ENCODE measurements at regions not wholly inside any gene's neighbourhood (a gene's known extent, or its start where the extent isn't known, plus 50 kb on each side); places are given as distances from the start of the nearest gene placed in this dataset.

DNA sequence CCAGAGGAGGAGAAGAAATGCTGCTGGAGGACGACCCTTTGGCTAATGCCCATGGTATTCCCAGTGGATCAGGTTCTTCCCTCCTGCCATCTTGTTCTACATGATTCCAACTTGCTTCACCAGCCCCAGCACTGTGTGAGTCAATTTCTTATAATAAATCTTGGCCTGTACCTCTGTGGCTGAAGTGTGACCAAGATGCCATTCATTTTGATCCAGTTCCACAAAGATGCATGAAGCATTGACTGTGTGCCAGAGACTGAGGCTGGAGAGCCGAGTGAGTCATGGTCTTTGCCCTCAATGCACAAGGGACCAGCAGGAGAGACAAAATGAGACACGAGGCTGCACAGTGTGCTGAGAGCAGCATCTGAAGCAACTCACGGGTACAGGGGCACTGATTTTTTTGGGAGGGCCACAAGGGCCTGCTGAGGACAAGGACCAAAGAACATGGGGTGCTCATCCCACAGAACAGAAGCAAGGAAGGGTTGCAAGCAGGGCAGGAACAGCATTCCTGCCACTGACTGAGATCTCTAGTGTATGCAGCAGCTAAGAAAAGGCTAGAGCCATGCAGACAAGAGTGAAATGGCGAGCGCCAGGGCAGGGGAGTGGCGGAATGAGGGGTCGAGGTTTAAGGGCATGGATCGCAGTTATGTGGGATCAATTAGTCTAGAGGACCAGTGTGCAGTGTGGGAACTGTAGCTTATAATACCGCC is 207.0 kb downstream of the THBS2 start (continued):
- no peak for TF ChIP-seq CHD2 (IDR thresholded peaks at IDR 0.05; ENCODE audit: low read length, partially characterized antibody)
- TF ChIP-seq, protein P1, sequence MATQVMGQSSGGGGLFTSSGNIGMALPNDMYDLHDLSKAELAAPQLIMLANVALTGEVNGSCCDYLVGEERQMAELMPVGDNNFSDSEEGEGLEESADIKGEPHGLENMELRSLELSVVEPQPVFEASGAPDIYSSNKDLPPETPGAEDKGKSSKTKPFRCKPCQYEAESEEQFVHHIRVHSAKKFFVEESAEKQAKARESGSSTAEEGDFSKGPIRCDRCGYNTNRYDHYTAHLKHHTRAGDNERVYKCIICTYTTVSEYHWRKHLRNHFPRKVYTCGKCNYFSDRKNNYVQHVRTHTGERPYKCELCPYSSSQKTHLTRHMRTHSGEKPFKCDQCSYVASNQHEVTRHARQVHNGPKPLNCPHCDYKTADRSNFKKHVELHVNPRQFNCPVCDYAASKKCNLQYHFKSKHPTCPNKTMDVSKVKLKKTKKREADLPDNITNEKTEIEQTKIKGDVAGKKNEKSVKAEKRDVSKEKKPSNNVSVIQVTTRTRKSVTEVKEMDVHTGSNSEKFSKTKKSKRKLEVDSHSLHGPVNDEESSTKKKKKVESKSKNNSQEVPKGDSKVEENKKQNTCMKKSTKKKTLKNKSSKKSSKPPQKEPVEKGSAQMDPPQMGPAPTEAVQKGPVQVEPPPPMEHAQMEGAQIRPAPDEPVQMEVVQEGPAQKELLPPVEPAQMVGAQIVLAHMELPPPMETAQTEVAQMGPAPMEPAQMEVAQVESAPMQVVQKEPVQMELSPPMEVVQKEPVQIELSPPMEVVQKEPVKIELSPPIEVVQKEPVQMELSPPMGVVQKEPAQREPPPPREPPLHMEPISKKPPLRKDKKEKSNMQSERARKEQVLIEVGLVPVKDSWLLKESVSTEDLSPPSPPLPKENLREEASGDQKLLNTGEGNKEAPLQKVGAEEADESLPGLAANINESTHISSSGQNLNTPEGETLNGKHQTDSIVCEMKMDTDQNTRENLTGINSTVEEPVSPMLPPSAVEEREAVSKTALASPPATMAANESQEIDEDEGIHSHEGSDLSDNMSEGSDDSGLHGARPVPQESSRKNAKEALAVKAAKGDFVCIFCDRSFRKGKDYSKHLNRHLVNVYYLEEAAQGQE (IDR thresholded peaks at IDR 0.05; ENCODE audit: low read depth, low read length), result no peak
- no peak for TF ChIP-seq ELF1 (IDR thresholded peaks at IDR 0.05)
- TF ChIP-seq GATA2 (CRISPR knock-in tag; IDR thresholded peaks at IDR 0.05), result no peak
- TF ChIP-seq RCOR1 (IDR thresholded peaks at IDR 0.05; ENCODE audit: low read length), result no peak
- TF ChIP-seq TCF12 (IDR thresholded peaks at IDR 0.05), result peak; percentile 42; the same call in 1 of the 2 replicates
- no peak for TF ChIP-seq MXI1 (IDR thresholded peaks at IDR 0.05; ENCODE audit: low read depth, low read length)
- TF ChIP-seq FOXM1 (IDR thresholded peaks at IDR 0.05; ENCODE audit: low read depth), result no peak
- no peak for TF ChIP-seq GABPA (IDR thresholded peaks at IDR 0.05; ENCODE audit: low read depth)
- TF ChIP-seq, protein P2, sequence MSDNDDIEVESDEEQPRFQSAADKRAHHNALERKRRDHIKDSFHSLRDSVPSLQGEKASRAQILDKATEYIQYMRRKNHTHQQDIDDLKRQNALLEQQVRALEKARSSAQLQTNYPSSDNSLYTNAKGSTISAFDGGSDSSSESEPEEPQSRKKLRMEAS (IDR thresholded peaks at IDR 0.05; ENCODE audit: low read depth), result peak; percentile 73; the same call in 1 of the 2 replicates
- TF ChIP-seq, protein P3, sequence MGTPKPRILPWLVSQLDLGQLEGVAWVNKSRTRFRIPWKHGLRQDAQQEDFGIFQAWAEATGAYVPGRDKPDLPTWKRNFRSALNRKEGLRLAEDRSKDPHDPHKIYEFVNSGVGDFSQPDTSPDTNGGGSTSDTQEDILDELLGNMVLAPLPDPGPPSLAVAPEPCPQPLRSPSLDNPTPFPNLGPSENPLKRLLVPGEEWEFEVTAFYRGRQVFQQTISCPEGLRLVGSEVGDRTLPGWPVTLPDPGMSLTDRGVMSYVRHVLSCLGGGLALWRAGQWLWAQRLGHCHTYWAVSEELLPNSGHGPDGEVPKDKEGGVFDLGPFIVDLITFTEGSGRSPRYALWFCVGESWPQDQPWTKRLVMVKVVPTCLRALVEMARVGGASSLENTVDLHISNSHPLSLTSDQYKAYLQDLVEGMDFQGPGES (IDR thresholded peaks at IDR 0.05; ENCODE audit: low read depth, low read length), result no peak
- TF ChIP-seq MEF2A (IDR thresholded peaks at IDR 0.05; ENCODE audit: borderline replicate concordance, low read depth), result no peak
- TF ChIP-seq, protein P4, sequence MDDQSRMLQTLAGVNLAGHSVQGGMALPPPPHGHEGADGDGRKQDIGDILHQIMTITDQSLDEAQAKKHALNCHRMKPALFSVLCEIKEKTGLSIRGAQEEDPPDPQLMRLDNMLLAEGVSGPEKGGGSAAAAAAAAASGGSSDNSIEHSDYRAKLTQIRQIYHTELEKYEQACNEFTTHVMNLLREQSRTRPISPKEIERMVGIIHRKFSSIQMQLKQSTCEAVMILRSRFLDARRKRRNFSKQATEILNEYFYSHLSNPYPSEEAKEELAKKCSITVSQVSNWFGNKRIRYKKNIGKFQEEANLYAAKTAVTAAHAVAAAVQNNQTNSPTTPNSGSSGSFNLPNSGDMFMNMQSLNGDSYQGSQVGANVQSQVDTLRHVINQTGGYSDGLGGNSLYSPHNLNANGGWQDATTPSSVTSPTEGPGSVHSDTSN (IDR thresholded peaks at IDR 0.05), result peak; percentile 81

DNA sequence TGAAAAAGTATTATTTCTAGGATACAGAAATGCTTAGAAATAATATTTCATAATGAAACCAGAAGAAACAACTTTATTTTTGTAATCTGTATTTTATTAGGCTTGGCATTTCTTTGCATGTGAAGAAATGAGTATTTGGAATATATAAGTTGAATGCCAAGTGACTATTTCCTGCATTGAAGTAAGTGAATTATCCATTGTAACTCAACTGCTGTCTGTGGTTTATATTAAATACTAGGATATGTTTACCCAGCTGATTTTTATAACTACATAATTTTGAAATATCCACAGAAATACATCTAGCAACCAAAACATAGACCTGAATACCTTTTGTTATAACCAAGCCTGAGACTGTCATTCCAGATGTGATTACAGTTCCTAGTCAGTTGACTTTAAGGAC is 207.6 kb downstream of the THBS2 start:
- no peak overlapping the region for H3K4me3 ChIP-seq (ENCODE audit: low read depth in 2 of 2, low read length in 1 of 2)
- ChIA-PET POLR2A (no interaction called here), CTCF (no interaction called here)
- no peaks in the 10 kb centered on the region for H3K9me3 ChIP-seq
- no peak for DNase-seq
- no peaks in the 10 kb centered on the region for H3K9me2 ChIP-seq
- peak overlapping the region in 1 of 2 experiments; percentile 47; a peak in 2 of 4 replicates for H3K27ac ChIP-seq (ENCODE audit: low read depth in 2 of 2, low read length in 1 of 2)
- 0 out of 2 replicates have a peak overlapping the region, but pooled peaks have one; percentile 11 for H3K4me2 ChIP-seq
- TF ChIP-seq, protein P1 (IDR thresholded peaks at IDR 0.05; ENCODE audit: low read depth, low read length), result no peak
- TF ChIP-seq FOSL2 (IDR thresholded peaks at IDR 0.05; ENCODE audit: borderline replicate concordance, low read depth), result no peak
- no peak for TF ChIP-seq TCF12 (IDR thresholded peaks at IDR 0.05)
- H4K20me1 ChIP-seq (ENCODE audit: insufficient read depth), result no peaks in the 10 kb centered on the region
- no peak overlapping the region for H2AFZ ChIP-seq (ENCODE audit: low read depth)
- H3K79me2 ChIP-seq (ENCODE audit: insufficient read depth), result no peaks in the 10 kb centered on the region
- H3K9ac ChIP-seq, result no peak overlapping the region
- no peaks in the 10 kb centered on the region for H3K36me3 ChIP-seq (replicated peaks in 1 of 2; ENCODE audit: control insufficient read depth in 1 of 2, insufficient read depth in 2 of 2, low read length in 1 of 2)
- peaks cover 8% of the 10 kb centered on the region for H3F3A ChIP-seq (replicated peaks; ENCODE audit: insufficient read depth)
- no peaks in the 10 kb centered on the region for H3K4me1 ChIP-seq (ENCODE audit: control insufficient read depth in 1 of 2, insufficient read depth in 2 of 2, low read depth in 1 of 2, low read length in 1 of 2)
- H3K27me3 ChIP-seq (ENCODE audit: insufficient read depth), result no peaks in the 10 kb centered on the region
